ENCODE measurements at regions not wholly inside any gene's neighbourhood (a gene's known extent, or its start where the extent isn't known, plus 50 kb on each side); places are given as distances from the start of the nearest gene placed in this dataset.

- no peak for TF ChIP-seq CTCF (conservative IDR thresholded peaks at IDR 0.05)
Measured at GRCh38 chr12:115828168-115828567, 449.3 kb downstream of the MED13L start.

GRCh38 chr12:115824936-115825602, 452.4 kb downstream of the MED13L start:
- no peak overlapping the region for H3K27ac ChIP-seq
- no peak for TF ChIP-seq CTCF (conservative IDR thresholded peaks at IDR 0.05)

More at GRCh38 chr12:115828168-115828567, 449.3 kb downstream of the MED13L start:
- peak overlapping the region; percentile 93 for H3K27ac ChIP-seq

GRCh38 chr12:115823635-115824034, 453.9 kb downstream of the MED13L start:
- no peak for TF ChIP-seq CTCF (conservative IDR thresholded peaks at IDR 0.05)
- H3K27ac ChIP-seq: no peak overlapping the region

GRCh38 chr12:115820656-115821055, 456.8 kb downstream of the MED13L start:
- no peak for TF ChIP-seq CTCF (conservative IDR thresholded peaks at IDR 0.05)
- H3K27ac ChIP-seq: peak overlapping the region; percentile 54

- no peak for TF ChIP-seq CTCF (conservative IDR thresholded peaks at IDR 0.05)
Measured at GRCh38 chr12:115818973-115819372, 458.5 kb downstream of the MED13L start.

GRCh38 chr12:115817389-115817788, 460.1 kb downstream of the MED13L start:
- no peak for TF ChIP-seq CTCF (conservative IDR thresholded peaks at IDR 0.05)
- H3K27ac ChIP-seq: peak overlapping the region; percentile 38

More at GRCh38 chr12:115818973-115819372, 458.5 kb downstream of the MED13L start:
- H3K27ac ChIP-seq: peak overlapping the region; percentile 54

- no peak for TF ChIP-seq CTCF (conservative IDR thresholded peaks at IDR 0.05)
- H3K27ac ChIP-seq: no peak overlapping the region
Measured at GRCh38 chr12:115815924-115816323, 461.6 kb downstream of the MED13L start.
